ENCODE measurements at regions not wholly inside any gene's neighbourhood (a gene's known extent, or its start where the extent isn't known, plus 50 kb on each side); places are given as distances from the start of the nearest gene placed in this dataset.

- Histone ChIP-seq H3K27ac (replicated peaks) (no peak overlapping the region), H3K4me3 (replicated peaks; ENCODE audit: insufficient read depth, low read length) (no peak overlapping the region), H3K27me3 (ENCODE audit: insufficient read depth, poor library complexity, severe bottlenecking) (peaks cover 3% of the 10 kb centered on the region)
- DNase-seq (ENCODE audit: low read depth in 1 of 2, low spot score in 1 of 2), result no peak
- TF ChIP-seq CTCF (IDR thresholded peaks at IDR 0.05; ENCODE audit: insufficient read depth, low read length) (no peak), SPI1 (IDR thresholded peaks at IDR 0.05; ENCODE audit: borderline replicate concordance, low read depth) (no peak), POLR2AphosphoS5 (IDR thresholded peaks at IDR 0.05; ENCODE audit: low read depth) (no peak), REST (IDR thresholded peaks at IDR 0.05; ENCODE audit: insufficient replicate concordance, low read depth) (no peak), GABPA (IDR thresholded peaks at IDR 0.05; ENCODE audit: low read depth) (no peak)
Measured at GRCh38 chr6:1226277-1227099, 85.4 kb upstream of the FOXQ1 start.

- H3K4me3 ChIP-seq (replicated peaks; ENCODE audit: insufficient read depth, low read length), result no peak overlapping the region
- H3K27ac ChIP-seq (replicated peaks), result no peak overlapping the region
- TF ChIP-seq REST (IDR thresholded peaks at IDR 0.05; ENCODE audit: insufficient replicate concordance, low read depth) (no peak), SPI1 (IDR thresholded peaks at IDR 0.05; ENCODE audit: borderline replicate concordance, low read depth) (no peak), CTCF (IDR thresholded peaks at IDR 0.05; ENCODE audit: insufficient read depth, low read length) (no peak), GABPA (IDR thresholded peaks at IDR 0.05; ENCODE audit: low read depth) (no peak), POLR2AphosphoS5 (IDR thresholded peaks at IDR 0.05; ENCODE audit: low read depth) (no peak)
- peaks cover 5% of the 10 kb centered on the region for H3K27me3 ChIP-seq (ENCODE audit: insufficient read depth, poor library complexity, severe bottlenecking)
- no peak for DNase-seq (ENCODE audit: low read depth in 1 of 2, low spot score in 1 of 2)
Measured at GRCh38 chr6:1224514-1224913, 87.4 kb upstream of the FOXQ1 start.

GRCh38 chr6:1222728-1223595 lies 88.9 kb upstream of the FOXQ1 start:
- no peak for TF ChIP-seq GABPA (IDR thresholded peaks at IDR 0.05; ENCODE audit: low read depth)
- Histone ChIP-seq H3K4me3 (replicated peaks; ENCODE audit: insufficient read depth, low read length) (no peak overlapping the region), H3K27me3 (ENCODE audit: insufficient read depth, poor library complexity, severe bottlenecking) (peaks cover 5% of the 10 kb centered on the region), H3K27ac (replicated peaks) (no peak overlapping the region)
- DNase-seq (ENCODE audit: low read depth in 1 of 2, low spot score in 1 of 2), result no peak

GRCh38 chr6:1217396-1217795 lies 94.5 kb upstream of the FOXQ1 start:
- no peak overlapping the region for H3K4me3 ChIP-seq (replicated peaks; ENCODE audit: insufficient read depth, low read length)
- no peak overlapping the region for H3K27ac ChIP-seq (replicated peaks)
- no peak for DNase-seq (ENCODE audit: low read depth in 1 of 2, low spot score in 1 of 2)
- TF ChIP-seq REST (IDR thresholded peaks at IDR 0.05; ENCODE audit: insufficient replicate concordance, low read depth) (no peak), CTCF (IDR thresholded peaks at IDR 0.05; ENCODE audit: insufficient read depth, low read length) (no peak)
- peaks cover 11% of the 10 kb centered on the region for H3K27me3 ChIP-seq (ENCODE audit: insufficient read depth, poor library complexity, severe bottlenecking)

Data from HL-60 (cell line).